ENCODE measurements at regions not wholly inside any gene's neighbourhood (a gene's known extent, or its start where the extent isn't known, plus 50 kb on each side); places are given as distances from the start of the nearest gene placed in this dataset.

GRCh38 chr2:151157000-151157735, 104.5 kb downstream of the RBM43 start:
- no peak for DNase-seq (ENCODE audit: low spot score)

- no peak for DNase-seq (ENCODE audit: low spot score)
Measured at GRCh38 chr2:151156431-151156830, 105.2 kb downstream of the RBM43 start.

- no peak for DNase-seq (ENCODE audit: low spot score)
Measured at GRCh38 chr2:151153601-151154000, 108.1 kb downstream of the RBM43 start.

- no peak for DNase-seq (ENCODE audit: low spot score)
Measured at GRCh38 chr2:151150331-151151320, 111.0 kb downstream of the RBM43 start.

GRCh38 chr2:151138507-151138906, 123.2 kb downstream of the RBM43 start:
- no peak for DNase-seq (ENCODE audit: low spot score)

- no peak for DNase-seq (ENCODE audit: low spot score)
Measured at GRCh38 chr2:151137526-151137925, 124.1 kb downstream of the RBM43 start.

- DNase-seq (ENCODE audit: low spot score), result no peak
Measured at GRCh38 chr2:151120011-151120410, 141.7 kb downstream of the RBM43 start.

GRCh38 chr2:151119374-151119773, 142.3 kb downstream of the RBM43 start:
- DNase-seq (ENCODE audit: low spot score), result no peak

- DNase-seq (ENCODE audit: low spot score), result no peak
Measured at GRCh38 chr2:151118269-151118668, 143.4 kb downstream of the RBM43 start.

GRCh38 chr2:151114874-151115273, 146.8 kb downstream of the RBM43 start:
- DNase-seq (ENCODE audit: low spot score), result no peak

- no peak for DNase-seq (ENCODE audit: low spot score)
Measured at GRCh38 chr2:151113318-151113717, 148.3 kb downstream of the RBM43 start.

- peak; percentile 10 for DNase-seq (ENCODE audit: low spot score)
Measured at GRCh38 chr2:151111599-151112278, 149.9 kb downstream of the RBM43 start.

- no peak for DNase-seq (ENCODE audit: low spot score)
Measured at GRCh38 chr2:151106805-151107506, 154.7 kb downstream of the RBM43 start.

- DNase-seq (ENCODE audit: low spot score), result no peak
Measured at GRCh38 chr2:151103551-151103950, 158.1 kb downstream of the RBM43 start.

GRCh38 chr2:151102226-151102625, 159.4 kb downstream of the RBM43 start:
- no peak for DNase-seq (ENCODE audit: low spot score)

- DNase-seq (ENCODE audit: low spot score), result no peak
Measured at GRCh38 chr2:151098841-151099240, 162.8 kb downstream of the RBM43 start.

- DNase-seq (ENCODE audit: low spot score), result no peak
Measured at GRCh38 chr2:151097895-151098294, 163.8 kb downstream of the RBM43 start.

GRCh38 chr2:151097128-151097527, 164.5 kb downstream of the RBM43 start:
- no peak for DNase-seq (ENCODE audit: low spot score)

GRCh38 chr2:151096235-151096634, 165.4 kb downstream of the RBM43 start:
- no peak for DNase-seq (ENCODE audit: low spot score)

- no peak for DNase-seq (ENCODE audit: low spot score)
Measured at GRCh38 chr2:151095463-151095862, 166.2 kb downstream of the RBM43 start.

- no peak for DNase-seq (ENCODE audit: low spot score)
Measured at GRCh38 chr2:151091583-151091982, 170.1 kb downstream of the RBM43 start.

GRCh38 chr2:151087377-151087776, 174.3 kb downstream of the RBM43 start:
- no peak for DNase-seq (ENCODE audit: low spot score)

All from H4 (cell line).